Stimulated activated effector memory CD8-positive, alpha-beta T cell treated with anti-CD3 and anti-CD28 coated beads, Interleukin-12 subunit alpha, Interleukin-12 subunit beta, amount 100 ng/mL, for 72 hours (primary cell): ENCODE measurements at regions not wholly inside any gene's neighbourhood (a gene's known extent, or its start where the extent isn't known, plus 50 kb on each side); places are given as distances from the start of the nearest gene placed in this dataset.

Experiments used
- ATAC-seq: fragments of 150-1000 bp; cut with Tn5 transposase; 2 replicates; pipeline ENCODE4 v1.10.0; 2021
- DNase-seq, 2 donors: peaks; one replicate each; pipeline ENCODE4 v3.0.0; 2021 to 2022; ENCODE audit warnings: low spot score in 2 of 2
- H3K27ac Mint-ChIP-seq: one replicate; pipeline ENCODE4 v1.8.0; 2022; ENCODE audit warnings: mild to moderate bottlenecking, mixed read lengths
- H3K36me3 Mint-ChIP-seq: one replicate; pipeline ENCODE4 v1.8.0; 2022; ENCODE audit warnings: mild to moderate bottlenecking, mixed read lengths
- H3K4me1 Mint-ChIP-seq: one replicate; pipeline ENCODE4 v1.8.0; 2022; ENCODE audit warnings: mixed read lengths
- H3K4me3 Mint-ChIP-seq: one replicate; pipeline ENCODE4 v1.8.0; 2022; ENCODE audit warnings: mild to moderate bottlenecking, mixed read lengths
- H3K9me3 Mint-ChIP-seq: one replicate; pipeline ENCODE4 v1.8.0; 2022; ENCODE audit warnings: mixed read lengths

GRCh38 chr13:40484101-40484800, 182.2 kb downstream of the FOXO1 start:
- peak overlapping the region; percentile 32 for H3K4me3 Mint-ChIP-seq
- H3K36me3 Mint-ChIP-seq = no peaks in the 10 kb centered on the region
- peak overlapping the region; percentile 57 for H3K27ac Mint-ChIP-seq
- ATAC-seq = no peak
- no peaks in the 10 kb centered on the region for H3K9me3 Mint-ChIP-seq
- H3K4me1 Mint-ChIP-seq = peaks cover 46% of the 10 kb centered on the region
- DNase-seq = no peak

- H3K36me3 Mint-ChIP-seq = no peaks in the 10 kb centered on the region
- peak overlapping the region; percentile 57 for H3K27ac Mint-ChIP-seq
- H3K4me1 Mint-ChIP-seq = peaks cover 53% of the 10 kb centered on the region
- no peaks in the 10 kb centered on the region for H3K9me3 Mint-ChIP-seq
- no peak for DNase-seq
- no peak for ATAC-seq
- H3K4me3 Mint-ChIP-seq = peak overlapping the region; percentile 32
Observed at GRCh38 chr13:40484974-40485373, 181.5 kb downstream of the FOXO1 start.

GRCh38 chr13:40485611-40486517, 180.6 kb downstream of the FOXO1 start:
- peak; percentile 96 for ATAC-seq
- peak overlapping the region; percentile 45 for H3K27ac Mint-ChIP-seq
- DNase-seq = peak in 1 of 2 donors; percentile 68
- no peaks in the 10 kb centered on the region for H3K9me3 Mint-ChIP-seq
- no peaks in the 10 kb centered on the region for H3K36me3 Mint-ChIP-seq
- H3K4me1 Mint-ChIP-seq = peaks cover 52% of the 10 kb centered on the region
- H3K4me3 Mint-ChIP-seq = peak overlapping the region; percentile 32

GRCh38 chr13:40486518-40487163, 179.8 kb downstream of the FOXO1 start:
- peaks cover 51% of the 10 kb centered on the region for H3K4me1 Mint-ChIP-seq
- no peaks in the 10 kb centered on the region for H3K9me3 Mint-ChIP-seq
- peak overlapping the region; percentile 45 for H3K27ac Mint-ChIP-seq
- no peak for DNase-seq
- H3K4me3 Mint-ChIP-seq = no peak overlapping the region
- H3K36me3 Mint-ChIP-seq = no peaks in the 10 kb centered on the region
- no peak for ATAC-seq

GRCh38 chr13:40488869-40489391, 177.5 kb downstream of the FOXO1 start:
- Mint-ChIP-seq H3K4me1 (peaks cover 52% of the 10 kb centered on the region), H3K4me3 (no peak overlapping the region), H3K27ac (no peak overlapping the region), H3K9me3 (no peaks in the 10 kb centered on the region), H3K36me3 (no peaks in the 10 kb centered on the region)
- no peak for DNase-seq
- no peak for ATAC-seq

- H3K27ac Mint-ChIP-seq = peak overlapping the region; percentile 20
- no peak overlapping the region for H3K4me3 Mint-ChIP-seq
- DNase-seq = no peak
- peaks cover 52% of the 10 kb centered on the region for H3K4me1 Mint-ChIP-seq
- no peak for ATAC-seq
- H3K9me3 Mint-ChIP-seq = no peaks in the 10 kb centered on the region
- H3K36me3 Mint-ChIP-seq = no peaks in the 10 kb centered on the region
Observed at GRCh38 chr13:40490086-40490758, 176.2 kb downstream of the FOXO1 start.

- no peaks in the 10 kb centered on the region for H3K9me3 Mint-ChIP-seq
- DNase-seq = no peak
- ATAC-seq = no peak
- no peaks in the 10 kb centered on the region for H3K36me3 Mint-ChIP-seq
- no peak overlapping the region for H3K4me3 Mint-ChIP-seq
- peaks cover 51% of the 10 kb centered on the region for H3K4me1 Mint-ChIP-seq
- H3K27ac Mint-ChIP-seq = no peak overlapping the region
Observed at GRCh38 chr13:40492511-40492910, 173.9 kb downstream of the FOXO1 start.

- H3K4me1 Mint-ChIP-seq = peaks cover 59% of the 10 kb centered on the region
- peak overlapping the region; percentile 21 for H3K4me3 Mint-ChIP-seq
- DNase-seq = no peak
- no peaks in the 10 kb centered on the region for H3K36me3 Mint-ChIP-seq
- peak overlapping the region; percentile 87 for H3K27ac Mint-ChIP-seq
- H3K9me3 Mint-ChIP-seq = no peaks in the 10 kb centered on the region
- peak; percentile 34 for ATAC-seq
Observed at GRCh38 chr13:40494513-40494912, 171.9 kb downstream of the FOXO1 start.

GRCh38 chr13:40494946-40495620, 171.4 kb downstream of the FOXO1 start:
- Mint-ChIP-seq H3K27ac (peak overlapping the region; percentile 87), H3K9me3 (no peaks in the 10 kb centered on the region), H3K4me3 (peak overlapping the region; percentile 21), H3K36me3 (no peaks in the 10 kb centered on the region), H3K4me1 (peaks cover 53% of the 10 kb centered on the region)
- ATAC-seq = no peak
- no peak for DNase-seq

- no peak for DNase-seq
- Mint-ChIP-seq H3K27ac (no peak overlapping the region), H3K36me3 (no peaks in the 10 kb centered on the region), H3K4me3 (no peak overlapping the region), H3K9me3 (no peaks in the 10 kb centered on the region), H3K4me1 (peaks cover 51% of the 10 kb centered on the region)
- ATAC-seq = no peak
Observed at GRCh38 chr13:40495621-40496001, 170.8 kb downstream of the FOXO1 start.

GRCh38 chr13:40496035-40496810, 170.2 kb downstream of the FOXO1 start:
- no peaks in the 10 kb centered on the region for H3K9me3 Mint-ChIP-seq
- ATAC-seq (no peak), DNase-seq (no peak)
- H3K36me3 Mint-ChIP-seq = no peaks in the 10 kb centered on the region
- H3K27ac Mint-ChIP-seq = no peak overlapping the region
- peaks cover 50% of the 10 kb centered on the region for H3K4me1 Mint-ChIP-seq
- H3K4me3 Mint-ChIP-seq = no peak overlapping the region

- Mint-ChIP-seq H3K9me3 (no peaks in the 10 kb centered on the region), H3K4me1 (peaks cover 43% of the 10 kb centered on the region), H3K27ac (peak overlapping the region; percentile 46), H3K4me3 (no peak overlapping the region), H3K36me3 (no peaks in the 10 kb centered on the region)
- DNase-seq (no peak), ATAC-seq (no peak)
Observed at GRCh38 chr13:40498461-40498860, 168.0 kb downstream of the FOXO1 start.

- H3K27ac Mint-ChIP-seq = no peak overlapping the region
- no peak for DNase-seq
- no peak overlapping the region for H3K4me3 Mint-ChIP-seq
- peaks cover 16% of the 10 kb centered on the region for H3K4me1 Mint-ChIP-seq
- no peak for ATAC-seq
- no peaks in the 10 kb centered on the region for H3K9me3 Mint-ChIP-seq
- H3K36me3 Mint-ChIP-seq = no peaks in the 10 kb centered on the region
Observed at GRCh38 chr13:40502236-40502635, 164.2 kb downstream of the FOXO1 start.

GRCh38 chr13:40503011-40503410, 163.4 kb downstream of the FOXO1 start:
- ATAC-seq = no peak

More at GRCh38 chr13:40503011-40503410, 163.4 kb downstream of the FOXO1 start:
- no peaks in the 10 kb centered on the region for H3K36me3 Mint-ChIP-seq
- no peaks in the 10 kb centered on the region for H3K9me3 Mint-ChIP-seq
- no peak overlapping the region for H3K27ac Mint-ChIP-seq
- no peak for DNase-seq
- H3K4me3 Mint-ChIP-seq = no peak overlapping the region
- H3K4me1 Mint-ChIP-seq = peaks cover 8% of the 10 kb centered on the region
